KMS-11 (cell line): ENCODE measurements at regions not wholly inside any gene's neighbourhood (a gene's known extent, or its start where the extent isn't known, plus 50 kb on each side); places are given as distances from the start of the nearest gene placed in this dataset.

Experiments
- H2AFZ ChIP-seq: fragments of 200-600 bp; sonication (generic); 2 replicates; pipeline ENCODE4 v1.6.1; 2016; ENCODE audit warnings: antibody characterized with exemption, mixed run types, low read depth
- H3K27ac ChIP-seq: fragments of 200-600 bp; sonication (generic); 2 replicates; pipeline ENCODE4 v1.6.1; 2016; ENCODE audit warnings: mild to moderate bottlenecking, mixed run types
- H3K27me3 ChIP-seq: fragments of 200-600 bp; sonication (generic); 2 replicates; pipeline ENCODE4 v1.6.1; 2017; ENCODE audit warnings: mild to moderate bottlenecking, low read depth, mixed run types, moderate library complexity; ENCODE audit not compliant: insufficient read depth
- H3K36me3 ChIP-seq: fragments of 200-600 bp; sonication (generic); 2 replicates; pipeline ENCODE4 v1.6.1; 2017; ENCODE audit warnings: mild to moderate bottlenecking, mixed run types; ENCODE audit not compliant: insufficient read depth
- H3K4me1 ChIP-seq: fragments of 200-600 bp; sonication (generic); 2 replicates; pipeline ENCODE4 v1.6.1; 2016; ENCODE audit warnings: mild to moderate bottlenecking, low read depth, mixed run types; ENCODE audit not compliant: poor library complexity, severe bottlenecking
- H3K4me2 ChIP-seq: fragments of 200-600 bp; sonication (generic); 2 replicates; pipeline ENCODE4 v1.7.0; 2016; ENCODE audit warnings: mild to moderate bottlenecking, mixed run types
- H3K4me3 ChIP-seq: fragments of 200-600 bp; sonication (generic); IDR thresholded peaks from 2 replicates; pipeline ENCODE4 v1.6.1; 2017; ENCODE audit warnings: low read depth, low read length, mixed read lengths; ENCODE audit not compliant: insufficient read depth
- H3K79me2 ChIP-seq: fragments of 200-600 bp; sonication (generic); 2 replicates; pipeline ENCODE4 v1.6.1; 2016; ENCODE audit warnings: low read depth, mixed run types; ENCODE audit not compliant: insufficient read depth
- H3K9ac ChIP-seq: fragments of 200-600 bp; sonication (generic); 2 replicates; pipeline ENCODE4 v1.6.1; 2016; ENCODE audit warnings: mild to moderate bottlenecking, mixed run types
- H4K20me1 ChIP-seq: fragments of 200-600 bp; sonication (generic); 2 replicates; pipeline ENCODE4 v1.6.1; 2016; ENCODE audit warnings: mild to moderate bottlenecking, mixed run types; ENCODE audit not compliant: insufficient read depth
- CTCF ChIP-seq: fragments of 200-600 bp; sonication (generic); conservative IDR thresholded peaks from 2 replicates; pipeline ENCODE4 v1.6.1; 2017; ENCODE audit warnings: low read depth, mild to moderate bottlenecking, antibody characterized with exemption, low read length, moderate library complexity, mixed read lengths

GRCh38 chr2:138293549-138293948 lies 208.0 kb upstream of the SPOPL start:
- Histone ChIP-seq H3K4me2 (no peak overlapping the region), H4K20me1 (no peaks in the 10 kb centered on the region), H3K4me3 (no peak overlapping the region), H3K27ac (no peak overlapping the region), H3K9ac (no peak overlapping the region), H3K4me1 (no peaks in the 10 kb centered on the region), H3K79me2 (no peaks in the 10 kb centered on the region), H3K36me3 (no peaks in the 10 kb centered on the region), H3K27me3 (no peaks in the 10 kb centered on the region), H2AFZ (no peak overlapping the region)
- no peak for TF ChIP-seq CTCF

DNA sequence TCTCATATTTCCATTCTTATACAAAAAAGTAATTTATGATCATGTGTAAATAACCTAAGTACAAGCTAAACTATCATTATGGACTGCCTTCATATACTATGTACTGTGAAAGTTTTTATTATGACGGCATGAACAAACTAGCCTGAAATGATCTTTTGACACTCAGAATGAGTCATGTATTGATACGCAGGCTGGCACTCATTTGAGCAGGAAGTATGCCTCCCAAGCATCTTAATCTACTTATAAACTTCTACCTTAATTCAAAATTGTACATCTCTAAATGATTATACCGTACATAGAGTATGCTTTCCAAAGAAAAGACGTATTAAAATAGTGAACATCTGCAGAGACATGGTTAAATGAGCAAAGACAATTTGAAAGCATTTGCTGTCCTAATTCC lies 207.1 kb upstream of the SPOPL start:
- no peaks in the 10 kb centered on the region for H3K4me1 ChIP-seq
- no peaks in the 10 kb centered on the region for H3K36me3 ChIP-seq
- no peak for TF ChIP-seq CTCF
- no peak overlapping the region for H3K4me2 ChIP-seq
- H3K27me3 ChIP-seq = no peaks in the 10 kb centered on the region
- H4K20me1 ChIP-seq = no peaks in the 10 kb centered on the region
- no peak overlapping the region for H3K27ac ChIP-seq
- H3K4me3 ChIP-seq = no peak overlapping the region
- no peaks in the 10 kb centered on the region for H3K79me2 ChIP-seq
- no peak overlapping the region for H3K9ac ChIP-seq
- H2AFZ ChIP-seq = no peak overlapping the region

GRCh38 chr2:138296365-138296764 lies 205.2 kb upstream of the SPOPL start:
- no peaks in the 10 kb centered on the region for H3K36me3 ChIP-seq
- no peaks in the 10 kb centered on the region for H3K4me1 ChIP-seq
- no peak overlapping the region for H2AFZ ChIP-seq

DNA sequence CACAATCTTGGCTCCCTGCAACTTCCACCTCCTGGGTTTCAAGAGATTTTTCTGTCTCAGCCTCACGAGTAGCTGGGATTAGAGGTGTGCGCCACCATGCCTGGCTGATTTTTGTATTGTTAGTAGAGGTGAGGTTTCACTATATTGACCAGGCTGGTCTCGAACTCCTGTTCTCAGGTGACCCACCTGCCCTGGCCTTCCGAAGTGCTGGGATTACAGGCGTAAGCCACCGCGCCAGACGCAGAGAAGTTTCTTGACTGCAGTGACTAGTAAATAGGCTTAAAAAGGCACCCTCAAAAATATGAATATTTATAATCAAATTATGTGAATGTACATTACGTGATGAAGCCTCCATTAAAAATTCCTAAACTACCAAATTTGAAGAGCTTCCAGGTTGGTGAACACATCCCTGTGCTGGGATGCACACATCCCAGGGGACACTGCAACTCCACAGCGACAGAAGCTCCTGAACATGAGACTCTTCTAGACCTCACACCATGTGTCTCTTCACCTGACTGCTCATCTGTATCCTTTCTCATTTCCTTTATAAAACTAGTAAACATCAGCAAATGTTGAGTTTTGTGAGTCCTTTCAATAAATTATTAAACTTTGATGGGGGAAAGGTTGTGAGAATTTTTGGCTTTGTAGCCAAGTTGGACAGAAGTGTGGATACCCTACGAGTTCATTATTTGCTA lies 203.3 kb upstream of the SPOPL start:
- no peak overlapping the region for H3K4me3 ChIP-seq

More at GRCh38 chr2:138296365-138296764, 205.2 kb upstream of the SPOPL start:
- no peak for TF ChIP-seq CTCF
- Histone ChIP-seq H3K4me3 (no peak overlapping the region), H4K20me1 (no peaks in the 10 kb centered on the region), H3K27me3 (no peaks in the 10 kb centered on the region), H3K4me2 (no peak overlapping the region), H3K27ac (no peak overlapping the region), H3K79me2 (no peaks in the 10 kb centered on the region), H3K9ac (no peak overlapping the region)

More for the DNA sequence above, 203.3 kb upstream of the SPOPL start:
- Histone ChIP-seq H3K79me2 (no peaks in the 10 kb centered on the region), H3K4me2 (no peak overlapping the region), H3K9ac (no peak overlapping the region), H3K36me3 (no peaks in the 10 kb centered on the region), H3K27me3 (no peaks in the 10 kb centered on the region), H3K4me1 (no peaks in the 10 kb centered on the region), H4K20me1 (no peaks in the 10 kb centered on the region), H3K27ac (no peak overlapping the region), H2AFZ (no peak overlapping the region)
- TF ChIP-seq CTCF = no peak
